ENCODE measurements at regions not wholly inside any gene's neighbourhood (a gene's known extent, or its start where the extent isn't known, plus 50 kb on each side); places are given as distances from the start of the nearest gene placed in this dataset.

DNA sequence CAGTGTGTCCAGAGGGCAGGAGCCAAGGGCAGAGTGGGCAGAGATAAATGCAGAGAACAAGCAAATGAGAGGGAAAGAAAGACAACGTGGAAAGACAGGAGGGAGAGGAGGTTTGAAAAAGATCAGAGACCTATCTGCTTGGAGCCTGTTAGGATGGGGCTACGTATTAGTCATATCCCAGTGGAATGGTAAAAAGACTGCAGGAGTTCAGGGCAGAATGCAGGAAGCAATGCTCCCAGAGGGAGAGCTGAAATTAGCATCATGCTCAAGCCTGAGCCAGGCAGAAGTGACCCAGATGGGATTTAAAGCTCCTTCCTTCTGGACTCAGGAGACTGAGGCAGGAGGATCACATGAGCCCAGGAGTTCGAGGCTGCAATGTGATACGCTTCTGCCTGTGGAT, 261.3 kb upstream of the CHRM3 start (continued):
- no peak for TF ChIP-seq OVOL2 (CRISPR knock-in tag; IDR thresholded peaks at IDR 0.05; ENCODE audit: borderline replicate concordance)
- no peak for TF ChIP-seq GRHL2 (CRISPR knock-in tag; IDR thresholded peaks at IDR 0.05; ENCODE audit: insufficient replicate concordance, severe bottlenecking)
- no peak for TF ChIP-seq ZNF219 (CRISPR knock-in tag; IDR thresholded peaks at IDR 0.05; ENCODE audit: borderline replicate concordance)
- TF ChIP-seq RELA (CRISPR knock-in tag; IDR thresholded peaks at IDR 0.05; ENCODE audit: borderline replicate concordance) = no peak
- TF ChIP-seq, protein P1, sequence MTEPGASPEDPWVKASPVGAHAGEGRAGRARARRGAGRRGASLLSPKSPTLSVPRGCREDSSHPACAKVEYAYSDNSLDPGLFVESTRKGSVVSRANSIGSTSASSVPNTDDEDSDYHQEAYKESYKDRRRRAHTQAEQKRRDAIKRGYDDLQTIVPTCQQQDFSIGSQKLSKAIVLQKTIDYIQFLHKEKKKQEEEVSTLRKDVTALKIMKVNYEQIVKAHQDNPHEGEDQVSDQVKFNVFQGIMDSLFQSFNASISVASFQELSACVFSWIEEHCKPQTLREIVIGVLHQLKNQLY (CRISPR knock-in tag; IDR thresholded peaks at IDR 0.05) = no peak

DNA sequence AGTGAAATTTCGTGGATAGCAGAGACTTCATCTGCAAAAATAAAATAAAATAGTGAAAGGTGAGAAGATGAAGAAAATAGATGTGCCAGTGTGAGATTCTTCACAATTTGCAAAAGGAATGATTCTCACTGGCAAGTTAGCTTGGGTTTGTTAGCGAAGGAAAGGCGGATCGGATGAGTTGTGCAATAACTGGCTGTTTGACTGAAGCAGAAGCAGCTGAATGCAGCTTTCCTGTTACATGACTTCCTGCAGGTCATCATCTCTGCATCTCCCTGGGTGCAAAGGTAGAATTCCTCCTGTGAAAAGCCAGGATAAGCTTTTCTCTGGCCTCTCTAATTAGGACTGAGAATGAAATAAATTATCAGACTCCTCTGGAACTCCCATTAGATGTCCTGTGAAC, 263.1 kb upstream of the CHRM3 start:
- Mint-ChIP-seq H3K27ac (peak overlapping the region; percentile 64; the same call in 1 of the 2 replicates), H3K27me3 (ENCODE audit: low read depth) (no peaks in the 10 kb centered on the region), H3K4me3 (no peak overlapping the region; the same call in 1 of the 2 replicates), H3K4me1 (peaks cover 75% of the 10 kb centered on the region), H3K36me3 (peaks cover 5% of the 10 kb centered on the region; the same call in 1 of the 2 replicates), H3K9me3 (peaks cover 10% of the 10 kb centered on the region)
- ChIA-PET POLR2A (no interaction called here), CTCF (interaction anchor here (1.6 kb wide), 1 partner anchor 11 kb away, joined by 5 read pairs; no protein-coding TSS in a partner anchor)
- no peak for ATAC-seq
- DNase-seq (ENCODE audit: low spot score) = no peak
- TF ChIP-seq, protein P2, sequence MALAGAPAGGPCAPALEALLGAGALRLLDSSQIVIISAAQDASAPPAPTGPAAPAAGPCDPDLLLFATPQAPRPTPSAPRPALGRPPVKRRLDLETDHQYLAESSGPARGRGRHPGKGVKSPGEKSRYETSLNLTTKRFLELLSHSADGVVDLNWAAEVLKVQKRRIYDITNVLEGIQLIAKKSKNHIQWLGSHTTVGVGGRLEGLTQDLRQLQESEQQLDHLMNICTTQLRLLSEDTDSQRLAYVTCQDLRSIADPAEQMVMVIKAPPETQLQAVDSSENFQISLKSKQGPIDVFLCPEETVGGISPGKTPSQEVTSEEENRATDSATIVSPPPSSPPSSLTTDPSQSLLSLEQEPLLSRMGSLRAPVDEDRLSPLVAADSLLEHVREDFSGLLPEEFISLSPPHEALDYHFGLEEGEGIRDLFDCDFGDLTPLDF (CRISPR knock-in tag; IDR thresholded peaks at IDR 0.05) = no peak
- TF ChIP-seq ETV6 (CRISPR knock-in tag; IDR thresholded peaks at IDR 0.05) (no peak), NFATC4 (CRISPR knock-in tag; IDR thresholded peaks at IDR 0.05) (no peak), NFYB (CRISPR knock-in tag; conservative IDR thresholded peaks at IDR 0.05; ENCODE audit: low read depth) (no peak), ZNF396 (CRISPR knock-in tag; IDR thresholded peaks at IDR 0.05; ENCODE audit: borderline replicate concordance) (no peak), SMAD3 (CRISPR knock-in tag; IDR thresholded peaks at IDR 0.05; ENCODE audit: borderline replicate concordance) (no peak), RORB (CRISPR knock-in tag; IDR thresholded peaks at IDR 0.05) (no peak), TP53 (CRISPR knock-in tag; IDR thresholded peaks at IDR 0.05) (no peak), OVOL2 (CRISPR knock-in tag; IDR thresholded peaks at IDR 0.05; ENCODE audit: borderline replicate concordance) (no peak), PRRX2 (CRISPR knock-in tag; IDR thresholded peaks at IDR 0.05) (no peak), CREM (CRISPR knock-in tag; IDR thresholded peaks at IDR 0.05) (no peak)
- TF ChIP-seq, protein P3, sequence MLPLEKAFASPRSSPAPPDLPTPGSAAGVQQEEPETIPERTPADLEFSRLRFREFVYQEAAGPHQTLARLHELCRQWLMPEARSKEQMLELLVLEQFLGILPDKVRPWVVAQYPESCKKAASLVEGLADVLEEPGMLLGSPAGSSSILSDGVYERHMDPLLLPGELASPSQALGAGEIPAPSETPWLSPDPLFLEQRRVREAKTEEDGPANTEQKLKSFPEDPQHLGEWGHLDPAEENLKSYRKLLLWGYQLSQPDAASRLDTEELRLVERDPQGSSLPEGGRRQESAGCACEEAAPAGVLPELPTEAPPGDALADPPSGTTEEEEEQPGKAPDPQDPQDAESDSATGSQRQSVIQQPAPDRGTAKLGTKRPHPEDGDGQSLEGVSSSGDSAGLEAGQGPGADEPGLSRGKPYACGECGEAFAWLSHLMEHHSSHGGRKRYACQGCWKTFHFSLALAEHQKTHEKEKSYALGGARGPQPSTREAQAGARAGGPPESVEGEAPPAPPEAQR (CRISPR knock-in tag; IDR thresholded peaks at IDR 0.05) = no peak
- TF ChIP-seq, protein P4, sequence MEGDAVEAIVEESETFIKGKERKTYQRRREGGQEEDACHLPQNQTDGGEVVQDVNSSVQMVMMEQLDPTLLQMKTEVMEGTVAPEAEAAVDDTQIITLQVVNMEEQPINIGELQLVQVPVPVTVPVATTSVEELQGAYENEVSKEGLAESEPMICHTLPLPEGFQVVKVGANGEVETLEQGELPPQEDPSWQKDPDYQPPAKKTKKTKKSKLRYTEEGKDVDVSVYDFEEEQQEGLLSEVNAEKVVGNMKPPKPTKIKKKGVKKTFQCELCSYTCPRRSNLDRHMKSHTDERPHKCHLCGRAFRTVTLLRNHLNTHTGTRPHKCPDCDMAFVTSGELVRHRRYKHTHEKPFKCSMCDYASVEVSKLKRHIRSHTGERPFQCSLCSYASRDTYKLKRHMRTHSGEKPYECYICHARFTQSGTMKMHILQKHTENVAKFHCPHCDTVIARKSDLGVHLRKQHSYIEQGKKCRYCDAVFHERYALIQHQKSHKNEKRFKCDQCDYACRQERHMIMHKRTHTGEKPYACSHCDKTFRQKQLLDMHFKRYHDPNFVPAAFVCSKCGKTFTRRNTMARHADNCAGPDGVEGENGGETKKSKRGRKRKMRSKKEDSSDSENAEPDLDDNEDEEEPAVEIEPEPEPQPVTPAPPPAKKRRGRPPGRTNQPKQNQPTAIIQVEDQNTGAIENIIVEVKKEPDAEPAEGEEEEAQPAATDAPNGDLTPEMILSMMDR (IDR thresholded peaks at IDR 0.05) = no peak
- TF ChIP-seq, protein P5, sequence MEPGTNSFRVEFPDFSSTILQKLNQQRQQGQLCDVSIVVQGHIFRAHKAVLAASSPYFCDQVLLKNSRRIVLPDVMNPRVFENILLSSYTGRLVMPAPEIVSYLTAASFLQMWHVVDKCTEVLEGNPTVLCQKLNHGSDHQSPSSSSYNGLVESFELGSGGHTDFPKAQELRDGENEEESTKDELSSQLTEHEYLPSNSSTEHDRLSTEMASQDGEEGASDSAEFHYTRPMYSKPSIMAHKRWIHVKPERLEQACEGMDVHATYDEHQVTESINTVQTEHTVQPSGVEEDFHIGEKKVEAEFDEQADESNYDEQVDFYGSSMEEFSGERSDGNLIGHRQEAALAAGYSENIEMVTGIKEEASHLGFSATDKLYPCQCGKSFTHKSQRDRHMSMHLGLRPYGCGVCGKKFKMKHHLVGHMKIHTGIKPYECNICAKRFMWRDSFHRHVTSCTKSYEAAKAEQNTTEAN (CRISPR knock-in tag; IDR thresholded peaks at IDR 0.05) = no peak
